Smooth muscle cell of the brain vasculature (primary cell): ENCODE measurements at regions not wholly inside any gene's neighbourhood (a gene's known extent, or its start where the extent isn't known, plus 50 kb on each side); places are given as distances from the start of the nearest gene placed in this dataset.

ENCODE experiments used
- DNase-seq: peaks from one replicate; pipeline ENCODE4 v3.0.0-alpha.2; 2012; ENCODE audit warnings: low read depth, low spot score

GRCh38 chr11:123378096-123378495 is 52.0 kb upstream of the GRAMD1B start:
- DNase-seq = no peak

DNA sequence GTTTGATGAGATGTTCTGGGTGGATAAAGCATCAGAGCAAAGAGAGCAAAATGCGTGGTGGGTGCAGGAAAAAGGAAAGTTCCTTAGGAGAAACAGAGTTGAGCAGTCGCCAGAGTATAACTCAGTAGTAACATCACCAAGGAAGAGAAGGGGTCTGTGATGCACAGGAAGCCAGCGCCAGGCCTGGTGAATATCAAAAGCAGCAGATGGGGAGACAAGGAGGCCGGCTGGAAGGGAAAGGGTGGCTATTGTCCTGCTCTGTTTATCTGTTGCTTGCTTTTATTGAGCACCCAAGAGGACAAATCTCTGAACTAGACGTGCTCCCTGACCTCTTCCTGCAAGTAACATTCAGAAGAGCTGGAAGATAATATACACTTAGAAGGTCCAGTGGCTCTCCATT is 52.7 kb upstream of the GRAMD1B start:
- no peak for DNase-seq

- no peak for DNase-seq
These were observed 54.2 kb upstream of the GRAMD1B start for GRCh38 chr11:123375832-123376231.

GRCh38 chr11:123374622-123374968 is 55.5 kb upstream of the GRAMD1B start:
- DNase-seq = no peak

GRCh38 chr11:123373754-123374621 is 56.1 kb upstream of the GRAMD1B start:
- no peak for DNase-seq

- DNase-seq = no peak
These were observed 58.4 kb upstream of the GRAMD1B start for GRCh38 chr11:123371506-123372297.

GRCh38 chr11:123366924-123367323 is 63.1 kb upstream of the GRAMD1B start:
- no peak for DNase-seq

- DNase-seq = no peak
These were observed 64.1 kb upstream of the GRAMD1B start for GRCh38 chr11:123365955-123366354.

GRCh38 chr11:123364080-123364479 is 66.0 kb upstream of the GRAMD1B start:
- no peak for DNase-seq

- no peak for DNase-seq
These were observed 66.5 kb upstream of the GRAMD1B start for GRCh38 chr11:123363556-123363955.

DNA sequence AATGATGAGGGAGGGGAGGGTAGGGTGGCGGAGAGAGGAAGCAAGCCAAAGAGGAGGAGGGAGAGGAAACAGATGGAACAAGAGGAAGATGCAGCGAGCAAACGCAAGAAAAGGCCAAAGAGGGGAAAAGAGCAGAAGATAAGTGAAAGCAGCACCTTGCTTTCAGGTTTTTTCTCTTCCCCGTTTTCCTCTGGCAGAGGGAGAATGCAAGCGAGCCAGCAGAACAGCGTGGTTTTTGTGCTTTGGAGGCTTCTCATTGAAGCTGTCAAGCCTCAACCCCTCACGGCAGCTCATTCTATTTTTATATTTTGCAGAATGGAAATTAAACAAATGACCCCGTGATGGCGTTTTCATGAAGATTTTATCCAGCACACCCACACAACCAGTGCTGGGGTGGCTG is 67.1 kb upstream of the GRAMD1B start:
- no peak for DNase-seq

DNA sequence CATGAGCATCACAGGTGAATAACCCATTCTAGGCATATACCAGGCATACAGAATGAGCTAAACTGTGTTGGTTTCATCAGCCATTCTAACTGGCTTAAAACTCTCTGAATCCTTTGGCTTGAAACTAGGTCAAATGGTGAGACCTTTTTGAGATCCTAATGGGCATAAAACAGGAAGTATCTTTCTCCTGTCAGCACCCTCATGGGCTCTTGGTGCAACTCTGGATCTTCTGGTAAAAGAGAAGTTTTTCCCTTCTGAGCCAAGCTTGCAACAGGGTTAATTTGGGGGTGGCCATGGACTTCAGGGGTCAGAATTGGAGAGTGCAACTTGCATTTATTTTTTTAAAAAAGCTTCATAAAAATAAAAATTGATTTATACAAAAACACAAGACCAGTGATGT is 67.9 kb upstream of the GRAMD1B start:
- no peak for DNase-seq

DNA sequence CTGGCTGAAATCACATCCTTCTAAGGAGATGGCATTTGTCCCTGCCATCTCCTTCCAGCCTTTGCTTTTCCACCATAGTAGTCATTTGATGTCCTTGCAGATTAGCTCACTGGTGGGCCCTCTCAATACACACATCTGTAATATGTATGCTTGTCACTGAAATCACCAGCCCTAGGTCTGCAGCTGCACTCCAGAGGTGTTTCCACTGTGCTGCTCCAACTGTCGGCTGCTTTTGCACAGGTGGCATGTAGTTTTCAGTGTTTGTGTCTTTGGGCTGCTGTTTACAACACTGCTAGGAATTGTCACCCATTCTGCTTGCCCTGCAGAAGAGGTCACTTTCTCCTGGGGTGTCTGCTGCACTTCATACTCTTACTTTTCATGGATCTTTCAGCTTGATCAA is 69.0 kb upstream of the GRAMD1B start:
- DNase-seq = no peak

DNA sequence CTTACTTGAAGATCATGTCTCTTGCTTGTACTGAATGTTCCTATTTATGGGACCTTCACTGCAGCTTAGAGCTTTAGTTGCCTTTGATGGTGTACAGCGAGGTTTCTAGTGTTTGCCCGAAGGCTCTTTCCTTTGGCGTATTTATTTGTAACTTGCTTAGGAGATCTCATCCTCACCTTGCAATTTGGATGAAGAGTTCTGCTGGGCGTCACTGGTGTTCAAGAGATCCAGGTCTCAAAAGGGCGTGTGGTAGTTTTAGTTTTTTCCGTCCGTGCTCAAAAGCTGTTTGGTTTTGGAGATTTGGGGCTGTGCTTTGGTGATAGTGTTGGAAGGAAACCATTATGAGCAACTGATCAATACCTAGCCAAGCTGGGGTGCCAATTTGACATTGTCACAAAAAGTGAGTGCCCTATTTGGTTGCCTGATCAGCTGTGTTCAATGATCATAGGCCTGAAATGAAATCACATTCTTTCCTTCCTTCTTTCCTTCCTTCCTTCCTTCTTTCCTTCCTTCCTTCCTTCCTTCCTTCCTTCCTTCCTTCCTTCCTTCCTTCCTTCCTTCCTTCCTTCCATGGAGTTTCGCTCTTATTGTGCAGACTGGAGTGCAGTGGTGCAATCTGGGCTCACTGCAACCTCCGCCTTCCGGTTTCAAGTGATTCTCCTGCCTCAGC is 69.7 kb upstream of the GRAMD1B start:
- no peak for DNase-seq

GRCh38 chr11:123357990-123358827 is 71.9 kb upstream of the GRAMD1B start:
- DNase-seq = no peak

- DNase-seq = no peak
These were observed 72.6 kb upstream of the GRAMD1B start for GRCh38 chr11:123357353-123357989.

DNA sequence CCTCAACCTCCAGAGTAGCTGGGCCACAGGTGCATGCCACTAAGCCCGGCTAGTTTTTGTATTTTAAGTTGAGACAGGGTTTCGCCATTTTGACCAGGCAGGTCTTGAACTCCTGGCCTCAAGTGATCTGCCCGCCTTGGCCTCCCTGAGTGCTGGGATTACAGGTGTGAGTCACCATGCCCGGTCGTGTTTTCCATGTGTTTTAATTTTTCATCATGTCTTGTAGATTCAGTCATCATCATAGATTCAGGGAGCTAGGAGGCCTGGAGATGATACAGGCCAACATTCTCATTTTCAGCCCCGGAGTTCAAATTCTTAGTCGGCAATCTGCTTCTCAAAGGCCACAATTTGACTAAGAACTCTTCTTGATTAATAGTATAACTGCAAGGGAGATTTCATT is 73.5 kb upstream of the GRAMD1B start:
- no peak for DNase-seq

GRCh38 chr11:123354371-123354975 is 75.6 kb upstream of the GRAMD1B start:
- no peak for DNase-seq

DNA sequence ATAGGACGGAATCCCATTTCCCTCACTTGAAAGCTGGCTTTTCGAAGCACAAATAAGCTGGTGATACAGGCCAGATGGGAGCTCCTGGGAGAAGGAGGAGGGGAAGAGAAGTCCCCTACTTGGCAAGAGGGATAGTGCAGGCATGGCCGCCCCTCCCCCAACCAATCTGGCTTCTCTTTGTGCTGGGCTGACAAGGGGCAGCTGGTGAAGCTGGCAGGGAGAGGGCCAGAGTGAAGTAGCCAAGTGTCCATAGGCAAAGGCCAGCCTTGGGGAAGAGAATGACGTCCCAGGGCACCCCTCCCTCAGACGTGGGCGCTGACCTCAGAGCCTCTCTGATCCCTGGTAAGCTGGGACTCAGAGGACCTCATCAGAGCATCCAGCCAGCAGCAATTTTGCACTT is 78.7 kb upstream of the GRAMD1B start:
- no peak for DNase-seq

DNA sequence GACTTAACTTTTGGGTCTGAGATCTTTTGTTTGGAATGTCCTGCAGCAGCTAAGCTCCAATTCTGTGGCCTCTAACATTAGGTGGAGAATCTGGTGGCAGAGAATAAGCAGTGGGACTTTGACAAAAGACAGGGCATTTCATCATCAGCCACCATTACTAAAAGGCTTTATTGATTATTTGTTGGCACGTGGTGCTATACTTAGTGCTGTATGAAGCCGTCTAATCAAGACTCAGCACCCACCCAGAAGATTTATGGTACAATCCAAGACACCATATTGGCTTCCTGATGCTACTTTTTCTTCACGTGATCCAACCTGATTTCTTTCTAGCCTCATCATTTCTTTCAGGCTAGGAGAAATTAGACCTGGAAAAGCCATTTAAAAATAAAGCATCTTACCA is 80.7 kb upstream of the GRAMD1B start:
- no peak for DNase-seq
